Activated T-cell treated with anti-CD3 and anti-CD28 coated beads for 24 hours (primary cell): ENCODE measurements at regions not wholly inside any gene's neighbourhood (a gene's known extent, or its start where the extent isn't known, plus 50 kb on each side); places are given as distances from the start of the nearest gene placed in this dataset.
"Not testable (repeated sequence)": the region's sequence is repeated elsewhere in the genome, so short reads cannot be mapped to it uniquely, and the experiment has no call there.

Experiments used
- DNase-seq: peaks from one replicate; pipeline ENCODE4 v3.0.0-alpha.2; 2020; ENCODE audit warnings: low read depth

DNA sequence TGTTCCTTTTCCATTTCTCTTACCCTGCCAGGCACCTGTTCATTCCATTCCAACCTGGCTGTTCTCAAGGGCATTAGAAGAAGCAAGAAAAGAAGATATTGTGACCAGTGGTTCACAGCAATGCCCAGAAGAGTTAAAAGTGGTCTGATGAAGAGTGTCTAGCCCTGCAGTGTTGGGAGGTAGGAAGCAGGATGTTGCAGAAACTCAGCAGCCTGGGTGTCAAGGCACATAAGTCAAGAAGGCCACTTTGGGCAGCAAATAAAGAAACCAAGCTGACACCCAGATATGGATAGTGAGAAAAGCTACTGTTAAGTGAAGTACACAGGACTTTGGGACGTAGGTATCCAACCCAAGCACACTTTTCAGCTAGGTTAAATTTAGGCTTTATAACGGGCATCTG is 199.9 kb upstream of the SATB1 start:
- DNase-seq: no peak

DNA sequence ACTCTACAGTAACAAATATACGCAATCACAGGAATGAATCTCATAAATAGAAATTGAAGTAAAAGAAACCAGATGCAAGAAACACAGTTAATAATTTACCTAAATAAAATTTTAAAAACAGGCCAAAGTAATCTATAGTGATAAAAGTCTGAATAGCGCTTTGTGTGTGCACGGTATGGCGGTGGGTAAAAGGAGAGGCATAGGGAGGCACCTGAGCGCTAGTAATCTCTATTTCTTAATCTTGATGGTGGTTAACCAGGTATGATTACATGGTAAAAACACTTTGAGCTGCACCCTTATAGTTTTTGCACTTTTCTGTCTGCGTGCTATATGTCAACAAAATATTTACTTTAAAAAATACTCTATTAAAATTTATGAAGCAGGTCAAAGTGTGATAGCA is 198.1 kb upstream of the SATB1 start:
- no peak for DNase-seq

DNA sequence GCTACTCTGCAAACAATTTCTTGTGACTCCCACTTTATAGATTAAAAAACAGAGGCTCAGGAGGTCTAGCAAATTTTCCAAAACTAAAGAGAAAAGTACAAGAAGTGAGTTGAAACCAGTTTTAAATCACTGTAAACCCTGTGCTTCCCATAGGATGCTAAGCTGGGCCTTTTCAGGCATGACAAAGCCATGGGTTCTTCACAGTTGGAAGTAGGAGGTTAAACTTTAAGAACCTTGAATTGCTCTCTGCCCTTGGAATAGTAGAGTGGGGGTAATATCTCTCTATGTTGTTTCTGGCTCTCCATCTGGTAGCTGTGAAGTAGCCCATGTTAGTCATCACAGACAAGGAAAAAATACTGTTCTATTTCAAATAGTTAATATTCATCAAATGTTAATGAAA is 193.6 kb upstream of the SATB1 start:
- DNase-seq: no peak

DNA sequence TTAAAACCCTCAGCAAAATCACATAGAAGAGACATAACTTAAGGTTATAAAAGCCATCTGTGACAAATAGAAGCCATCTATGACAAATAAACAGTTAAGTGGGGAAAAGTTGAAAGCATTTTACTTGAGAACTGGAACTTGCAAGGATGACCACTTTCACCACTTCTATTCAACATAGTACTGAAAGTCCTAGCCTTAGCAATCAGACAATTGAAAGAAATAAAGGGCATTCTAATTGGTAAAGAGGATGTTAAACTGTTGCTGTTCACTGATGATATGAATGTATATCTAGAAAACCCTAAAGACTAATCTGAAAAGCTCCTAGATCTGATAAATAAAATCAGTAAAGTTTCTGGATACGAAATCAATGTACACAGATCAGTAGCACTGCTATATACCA is 186.9 kb upstream of the SATB1 start:
- DNase-seq: no peak

DNA sequence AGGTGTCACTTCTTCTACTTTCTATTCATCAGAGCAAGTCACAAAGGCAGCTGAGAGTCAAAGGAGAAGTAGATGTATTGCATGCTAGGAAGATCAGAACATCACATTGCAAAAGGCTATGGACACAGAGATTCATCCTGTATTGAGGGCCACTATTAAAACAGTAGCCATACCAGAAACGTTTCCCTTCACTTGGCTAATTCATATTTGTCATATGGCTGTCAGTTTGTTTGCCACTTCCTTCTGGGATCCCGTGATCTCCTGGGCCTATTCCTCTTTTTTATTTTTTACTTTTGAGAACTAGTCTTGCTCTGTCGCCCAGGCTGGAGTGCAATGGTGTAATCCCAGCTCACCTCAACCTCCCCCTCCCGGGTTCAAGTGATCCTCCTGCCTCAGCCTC is 184.0 kb upstream of the SATB1 start:
- no peak for DNase-seq

DNA sequence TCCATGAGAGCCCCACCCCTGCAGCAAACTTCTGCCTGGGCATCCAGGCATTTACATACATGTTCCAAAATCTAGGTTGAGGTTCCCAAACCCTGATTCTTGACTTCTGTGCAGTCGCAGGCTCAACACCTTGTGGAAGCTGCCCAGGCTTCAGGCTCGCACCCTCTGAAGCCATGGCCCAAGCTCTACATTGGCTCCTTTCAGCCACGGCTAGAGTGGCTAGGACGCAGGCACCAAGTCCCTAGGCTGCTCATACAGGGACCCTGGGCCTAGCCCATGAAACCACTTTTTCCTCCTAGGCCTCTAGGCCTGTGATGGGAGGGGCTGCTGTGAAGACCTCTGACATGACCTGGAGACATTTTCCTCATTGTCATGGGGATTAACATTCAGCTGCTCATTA is 172.8 kb upstream of the SATB1 start:
- no peak for DNase-seq

DNA sequence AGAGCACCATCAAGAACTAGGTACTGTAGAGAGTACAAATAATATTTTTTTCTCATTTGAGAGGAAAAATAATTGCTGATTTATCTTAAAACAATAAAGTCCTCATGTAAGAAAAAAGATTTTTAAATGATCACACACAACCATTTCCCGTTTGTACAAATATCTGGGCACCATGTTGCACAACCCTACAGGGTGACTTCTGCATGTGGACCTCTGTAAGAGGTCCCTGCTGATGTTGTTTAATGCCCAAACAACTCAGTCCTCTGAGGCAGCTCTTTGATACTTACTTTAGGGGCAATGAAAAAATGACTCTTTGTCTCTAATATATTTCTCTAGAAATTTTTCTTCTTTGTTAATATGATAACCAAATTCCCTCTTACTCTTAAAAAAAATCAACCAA is 168.1 kb upstream of the SATB1 start:
- no peak for DNase-seq

DNA sequence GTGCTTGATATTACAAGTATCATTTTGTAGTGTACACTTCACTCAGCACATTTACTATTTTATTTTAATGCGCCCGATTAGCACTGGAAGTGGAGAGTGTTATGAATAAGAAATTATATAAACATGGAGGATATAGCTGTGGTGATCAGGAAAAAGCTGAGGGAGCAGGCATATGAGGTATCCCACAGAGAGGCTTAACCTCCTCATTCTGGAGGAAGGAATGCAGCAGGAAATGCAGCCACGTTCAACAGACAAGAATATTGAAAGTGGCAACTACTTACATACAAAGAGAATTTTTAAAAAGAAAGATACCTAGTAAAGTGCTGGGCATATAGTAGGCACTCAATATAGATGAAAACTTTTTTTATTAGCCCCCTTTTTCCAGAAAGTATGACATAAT is 166.0 kb upstream of the SATB1 start:
- no peak for DNase-seq

DNA sequence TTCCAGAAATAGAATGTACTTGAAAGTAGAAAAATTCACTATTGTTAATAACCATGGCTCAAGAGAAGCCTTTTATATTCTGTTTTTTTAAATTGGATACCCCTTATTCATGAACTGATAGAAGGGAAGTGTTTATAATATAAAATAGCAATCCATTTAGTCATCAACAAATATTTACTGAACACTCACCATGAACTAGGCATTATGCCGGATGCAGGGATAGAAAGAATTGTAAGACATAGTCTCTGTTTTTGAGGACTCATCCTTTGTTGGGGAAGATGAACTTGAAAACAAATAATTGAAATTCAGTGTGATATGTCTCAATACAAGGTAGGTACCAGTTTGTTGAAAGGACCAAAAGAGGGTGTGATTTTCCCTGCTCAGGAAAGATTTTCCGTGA is 160.9 kb upstream of the SATB1 start:
- DNase-seq: no peak

DNA sequence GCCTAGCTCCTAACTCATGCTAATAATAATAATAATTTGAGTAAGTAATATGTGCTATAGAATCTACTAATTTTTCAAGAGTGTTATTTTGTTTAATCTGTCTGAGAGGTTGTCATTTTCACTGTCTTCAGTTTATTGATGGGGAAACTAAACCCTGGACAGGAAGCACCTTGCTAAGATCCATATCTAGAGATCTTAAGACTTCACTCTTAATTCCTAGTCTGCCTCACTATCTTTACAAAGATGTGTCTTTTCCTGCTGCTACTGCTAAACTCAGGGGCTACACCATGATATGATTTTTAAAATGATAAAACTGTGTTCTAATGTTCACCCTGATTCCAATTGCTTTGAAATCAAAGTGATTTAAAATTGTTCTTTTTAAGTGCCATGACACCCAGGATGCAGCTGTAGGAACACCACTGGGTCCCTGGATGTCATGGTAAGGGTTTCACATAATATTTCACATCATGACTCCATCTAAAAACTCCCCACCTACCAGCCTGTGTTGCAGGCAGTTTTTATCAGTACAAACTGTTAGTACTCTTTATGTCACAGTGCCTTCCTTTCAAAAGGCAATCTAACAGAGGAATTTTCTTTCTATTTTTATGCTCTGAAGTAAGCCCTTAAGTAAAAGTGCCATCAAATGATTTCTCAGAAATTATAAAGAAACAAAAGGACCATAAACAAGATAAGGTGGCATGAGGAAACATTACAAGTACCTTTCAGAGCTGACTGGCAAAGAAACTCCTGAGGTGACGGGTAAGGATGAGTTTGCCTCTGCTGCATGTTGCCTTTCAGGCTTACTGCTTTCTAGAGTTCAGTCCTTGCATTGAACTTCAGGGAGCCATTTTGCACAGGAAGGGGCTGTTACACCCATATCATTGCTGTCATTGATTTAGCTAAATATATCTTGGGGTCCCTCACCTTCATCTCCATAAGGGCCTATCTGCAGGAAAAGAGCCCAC is 160.1 kb upstream of the SATB1 start:
- DNase-seq: no peak

DNA sequence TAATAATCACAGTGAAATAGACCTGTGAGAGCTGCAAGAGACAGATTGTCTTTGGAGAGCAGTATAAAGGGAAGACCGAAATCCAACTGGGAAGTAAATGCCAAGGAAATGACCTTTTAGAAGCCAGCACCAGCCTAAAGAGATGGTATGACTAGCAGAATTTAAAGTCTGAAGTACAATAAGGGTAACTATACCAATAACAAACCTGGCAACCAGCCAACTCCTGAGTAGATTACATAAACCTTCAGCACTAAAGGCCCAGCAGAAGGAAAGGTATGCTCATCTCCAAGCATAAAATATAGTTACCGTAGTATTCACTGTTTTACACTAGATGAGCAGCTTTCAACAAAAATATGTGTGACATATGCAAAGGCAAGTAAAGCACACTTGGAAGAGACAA is 155.1 kb upstream of the SATB1 start:
- DNase-seq: no peak

DNA sequence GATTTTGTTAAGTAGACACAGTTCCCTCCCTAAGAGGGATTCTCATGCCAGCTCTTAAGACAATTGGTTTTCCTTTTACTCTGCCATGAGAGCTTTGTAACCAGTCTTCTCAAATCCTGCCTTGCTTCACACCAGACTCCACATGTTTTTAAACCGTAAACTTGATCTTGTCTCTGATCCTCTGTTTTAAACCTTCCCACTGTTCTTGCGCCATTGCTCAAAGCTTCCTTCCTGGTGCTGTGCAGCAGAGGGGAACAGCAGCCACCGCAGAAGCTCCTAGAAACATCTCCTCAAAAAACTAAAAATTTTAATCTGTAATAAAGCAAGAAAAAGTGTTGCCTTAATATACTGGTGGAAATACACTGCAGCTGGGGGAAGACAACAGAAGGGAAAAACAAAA is 154.5 kb upstream of the SATB1 start:
- DNase-seq: no peak

DNA sequence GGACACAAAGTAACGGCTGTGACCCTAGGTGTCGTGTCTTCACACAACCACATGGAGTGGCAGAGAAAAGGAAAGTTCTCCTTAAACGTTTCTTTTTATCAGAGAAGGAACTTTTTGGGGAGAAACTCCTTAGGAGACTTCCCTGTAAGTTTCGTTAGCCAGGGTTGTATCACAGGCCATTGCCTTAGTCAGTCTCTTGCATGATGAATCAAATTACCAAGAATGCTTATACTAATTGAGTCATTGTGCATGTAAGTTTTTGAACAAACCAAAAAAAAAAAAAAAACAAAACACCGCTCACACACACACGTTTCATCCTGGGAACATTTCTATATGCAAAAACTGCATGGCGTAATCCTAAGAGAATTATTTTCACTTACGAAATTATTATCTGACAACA is 150.4 kb upstream of the SATB1 start:
- DNase-seq: no peak

DNA sequence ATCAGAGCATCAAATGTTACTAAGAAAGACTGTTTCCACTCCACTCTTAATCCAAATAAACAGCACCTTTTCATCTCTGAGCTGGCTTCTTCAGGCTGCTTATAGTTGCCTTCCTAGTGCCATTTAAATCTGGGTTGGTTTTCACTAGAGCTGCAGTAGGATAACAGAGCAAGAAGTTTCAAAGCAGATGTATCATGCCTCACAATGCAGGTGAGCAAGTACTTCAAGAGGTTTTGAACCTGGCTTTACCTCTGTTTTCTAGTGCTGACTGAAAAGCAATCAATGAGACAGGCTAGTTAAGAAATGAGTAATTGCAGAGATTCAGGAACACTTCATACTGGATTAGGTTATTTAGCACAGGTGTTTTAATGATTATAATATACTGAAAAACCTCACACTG is 147.7 kb upstream of the SATB1 start:
- no peak for DNase-seq

DNA sequence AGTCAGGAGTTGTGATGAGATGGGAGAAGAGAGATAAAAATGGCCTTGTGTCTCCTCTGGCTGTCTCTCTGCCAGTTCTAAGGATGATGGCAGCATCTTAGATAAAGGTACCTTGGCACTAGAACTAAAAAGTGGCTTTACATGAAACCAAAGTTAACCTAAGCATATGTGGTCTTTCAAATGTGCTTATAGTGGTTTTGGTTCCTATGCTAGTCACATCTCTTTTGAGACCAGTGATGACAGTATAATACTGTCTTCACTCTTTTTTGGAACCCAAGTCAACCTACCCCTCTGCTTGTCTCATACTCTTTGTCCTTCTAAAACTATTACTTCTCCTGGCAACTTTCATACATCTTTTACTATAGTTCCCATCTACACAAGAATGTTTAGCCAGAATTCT is 142.2 kb upstream of the SATB1 start:
- DNase-seq: no peak

DNA sequence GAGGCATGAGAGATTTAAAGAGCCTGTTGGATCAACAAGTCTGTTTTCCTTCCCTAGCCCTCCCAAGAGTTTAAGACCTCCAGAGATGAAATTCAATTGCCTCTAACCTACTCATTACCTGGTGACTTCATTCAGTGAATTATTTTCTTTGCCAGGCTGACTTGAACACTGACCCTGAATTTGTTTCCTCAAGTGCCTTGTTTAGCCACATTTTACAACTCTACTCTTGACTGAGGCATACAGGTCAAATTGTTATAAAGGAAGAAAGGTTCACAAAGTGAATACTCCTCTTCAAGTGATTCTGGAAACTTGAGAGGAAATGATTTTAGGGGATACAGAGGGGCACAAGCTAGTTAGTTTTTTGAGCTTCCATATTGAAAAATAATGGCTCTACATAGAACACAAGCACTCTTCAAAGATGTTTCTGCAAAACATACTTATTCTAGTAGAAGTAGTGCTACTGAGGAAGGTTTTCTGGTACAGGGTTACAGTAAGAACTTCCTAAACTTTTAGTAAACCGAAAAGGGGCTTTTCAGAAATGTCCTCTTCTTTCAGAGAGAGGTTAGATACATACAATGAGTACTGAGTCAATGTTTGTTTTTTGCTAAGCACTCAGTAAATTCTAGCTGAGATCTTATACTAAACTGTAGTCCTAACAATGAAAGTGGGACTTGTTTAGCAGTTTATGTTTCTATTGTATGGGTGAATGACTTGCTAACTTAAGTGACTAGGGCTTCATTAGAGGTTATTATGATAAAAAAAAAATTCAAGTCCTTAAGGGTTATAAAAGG is 137.4 kb upstream of the SATB1 start:
- DNase-seq: no peak

DNA sequence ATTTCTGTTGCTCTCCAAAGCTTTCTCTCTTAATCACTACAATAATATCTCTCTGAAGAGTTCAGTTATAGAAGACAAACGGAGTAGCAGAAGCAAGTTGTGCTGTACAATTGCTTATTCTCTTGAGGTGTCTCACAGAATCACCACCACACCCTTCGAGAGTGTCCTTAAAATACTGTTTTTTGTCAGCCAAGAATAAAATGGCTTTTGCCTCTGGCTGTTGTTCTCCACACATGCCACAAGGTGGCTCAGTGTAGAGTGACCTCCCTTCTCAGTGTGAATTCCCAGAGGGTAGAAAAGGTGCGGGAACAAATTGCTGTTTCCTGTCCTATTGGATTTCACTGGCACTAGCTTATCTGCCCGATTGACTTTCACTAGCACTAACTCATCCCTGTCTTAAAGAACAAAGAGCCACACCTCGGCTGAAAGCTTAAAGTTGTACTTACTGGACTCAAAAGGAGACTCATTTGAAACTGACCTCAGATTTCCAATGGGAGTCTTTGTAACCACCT is 134.2 kb upstream of the SATB1 start:
- peak; percentile 23 for DNase-seq

DNA sequence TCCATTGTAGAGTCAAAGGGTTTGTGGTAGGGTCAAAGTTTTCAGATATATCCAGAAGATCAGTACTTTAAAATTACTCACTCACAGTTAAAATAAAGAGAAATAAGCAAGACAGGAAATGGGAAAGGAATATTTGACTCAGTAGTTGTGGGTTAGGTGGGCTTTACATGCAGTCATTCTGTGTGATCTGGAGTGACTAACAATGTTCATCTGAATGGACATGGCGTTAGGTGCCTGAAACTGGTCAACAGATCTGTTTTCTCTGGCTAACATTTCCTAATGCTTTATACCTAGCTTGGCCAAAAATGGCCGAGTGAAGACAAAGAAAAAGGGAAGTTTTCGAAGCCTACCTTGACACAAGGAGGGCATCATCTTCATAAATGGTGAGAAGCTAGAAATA is 133.4 kb upstream of the SATB1 start:
- DNase-seq: no peak

DNA sequence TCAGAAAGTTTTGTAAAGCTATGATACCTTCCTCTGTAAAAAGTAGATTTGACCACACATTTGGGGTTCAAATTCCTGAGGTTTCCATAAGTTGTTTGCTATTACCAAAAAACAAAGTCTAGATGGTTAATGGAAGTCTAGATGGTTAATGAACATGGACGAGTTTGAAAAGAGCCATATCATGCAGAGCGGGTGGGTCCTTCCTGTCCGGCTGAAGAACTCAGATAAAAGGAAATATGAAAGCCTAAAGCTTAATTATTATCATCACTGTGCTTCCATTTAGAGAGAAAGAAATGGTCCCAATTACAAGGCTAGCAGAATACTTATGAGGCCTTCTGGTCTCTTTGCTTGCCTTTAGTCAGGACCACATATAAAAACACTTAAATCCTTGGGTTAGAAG is 132.1 kb upstream of the SATB1 start:
- DNase-seq: no peak

DNA sequence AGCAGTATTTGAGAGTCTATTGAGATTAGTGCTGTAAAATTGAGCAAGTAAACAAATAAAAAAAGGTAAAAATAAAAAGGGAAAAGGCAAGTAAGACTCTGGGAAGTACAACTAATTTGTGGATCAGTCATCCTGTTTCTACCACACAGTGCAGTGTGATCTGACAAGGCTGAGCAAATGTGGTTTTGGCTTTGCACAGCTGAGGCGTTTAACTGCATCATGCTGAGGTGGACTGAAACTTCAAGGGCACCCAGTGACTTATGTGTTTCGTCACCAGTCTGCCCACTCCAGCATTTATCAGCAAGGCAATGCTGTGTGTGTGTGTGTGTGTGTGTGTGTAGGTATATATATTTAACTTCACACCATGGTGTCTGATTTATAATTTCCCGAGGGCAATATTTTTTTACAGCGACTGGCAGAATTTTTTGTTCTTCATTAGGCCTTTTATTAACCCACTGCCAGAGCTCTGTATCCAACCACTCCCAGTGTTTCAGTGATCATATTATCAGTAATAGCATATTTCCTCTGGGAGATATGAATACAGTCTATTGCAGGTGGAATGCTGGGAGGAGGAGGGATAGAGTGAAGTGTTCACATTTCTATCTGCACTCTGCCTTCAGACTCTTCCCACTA is 131.5 kb upstream of the SATB1 start:
- peak; percentile 74 for DNase-seq

DNA sequence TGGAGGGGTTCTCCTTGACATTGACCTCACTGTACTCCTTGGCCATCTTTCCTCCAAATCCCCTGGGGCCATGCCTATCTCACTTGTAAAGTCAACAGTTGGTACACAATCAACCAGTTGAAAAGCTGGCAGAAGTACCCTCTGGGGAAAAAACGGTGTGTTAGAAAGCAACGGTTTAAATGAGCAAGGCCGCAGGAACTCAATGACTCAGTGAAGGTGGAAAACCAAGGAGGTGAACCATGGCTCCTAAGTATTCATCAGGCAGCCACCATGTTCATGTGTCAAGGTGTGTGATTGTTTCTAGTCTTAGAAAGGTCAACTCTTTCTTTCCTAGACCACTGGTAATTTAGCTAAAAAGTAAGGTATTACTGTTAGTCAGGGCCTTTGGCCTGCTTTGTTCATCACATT is 130.9 kb upstream of the SATB1 start:
- DNase-seq: peak; percentile 36

DNA sequence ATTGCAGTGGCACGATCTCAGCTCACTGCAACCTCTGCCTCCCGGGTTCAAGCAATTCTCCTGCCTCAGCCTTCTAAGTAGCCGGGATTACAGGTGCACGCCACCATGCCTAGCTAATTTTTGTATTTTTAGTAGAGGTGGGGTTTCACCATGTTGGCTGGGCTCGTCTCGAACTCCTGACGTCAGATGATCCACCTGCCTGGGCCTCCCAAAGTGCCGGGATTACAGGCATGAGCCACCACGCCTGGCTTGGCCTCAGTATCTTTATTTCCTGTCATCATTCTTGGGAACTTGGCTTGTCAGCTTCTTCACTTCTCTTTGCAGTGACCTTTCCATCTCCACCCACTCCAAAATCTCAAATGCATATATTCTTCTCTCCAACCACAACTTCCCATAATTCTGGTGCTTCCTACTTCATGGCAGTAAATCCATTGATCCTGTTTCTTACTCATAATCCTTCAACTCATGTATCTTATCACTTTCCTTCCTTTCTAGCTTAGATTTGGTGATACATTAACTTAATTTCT is 127.5 kb upstream of the SATB1 start:
- DNase-seq: not testable (repeated sequence)
